GM21367 (cell line): ENCODE measurements at regions not wholly inside any gene's neighbourhood (a gene's known extent, or its start where the extent isn't known, plus 50 kb on each side); places are given as distances from the start of the nearest gene placed in this dataset.
"Not testable (repeated sequence)": the region's sequence is repeated elsewhere in the genome, so short reads cannot be mapped to it uniquely, and the experiment has no call there.

Experiments used
- ATAC-seq: cut with Tn5 transposase; IDR thresholded peaks from one replicate; pipeline ENCODE4 v1.9.1; 2021; ENCODE audit not compliant: unreplicated experiment

DNA sequence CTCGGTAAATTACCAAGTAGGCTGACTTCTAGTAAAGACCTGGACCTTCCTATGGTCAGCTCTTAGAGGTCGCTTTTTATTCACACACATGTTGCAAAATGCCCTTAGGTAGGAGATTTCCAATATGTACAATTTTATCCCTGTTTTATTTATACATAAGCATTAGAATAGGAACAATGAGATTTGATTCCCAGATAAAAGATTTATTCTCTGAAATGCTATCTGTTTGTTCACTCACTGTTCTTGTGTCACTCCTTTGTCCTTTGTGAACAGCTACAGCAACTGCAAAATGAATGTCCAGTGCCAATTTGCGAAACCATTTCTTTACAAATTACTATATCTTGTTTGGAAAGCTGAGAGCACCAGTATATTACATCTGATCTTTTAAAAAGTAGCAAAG lies 991.5 kb upstream of the TYRP1 start:
- ATAC-seq = no peak

- no peak for ATAC-seq
These were observed 990.6 kb upstream of the TYRP1 start for GRCh38 chr9:11702548-11702947.

DNA sequence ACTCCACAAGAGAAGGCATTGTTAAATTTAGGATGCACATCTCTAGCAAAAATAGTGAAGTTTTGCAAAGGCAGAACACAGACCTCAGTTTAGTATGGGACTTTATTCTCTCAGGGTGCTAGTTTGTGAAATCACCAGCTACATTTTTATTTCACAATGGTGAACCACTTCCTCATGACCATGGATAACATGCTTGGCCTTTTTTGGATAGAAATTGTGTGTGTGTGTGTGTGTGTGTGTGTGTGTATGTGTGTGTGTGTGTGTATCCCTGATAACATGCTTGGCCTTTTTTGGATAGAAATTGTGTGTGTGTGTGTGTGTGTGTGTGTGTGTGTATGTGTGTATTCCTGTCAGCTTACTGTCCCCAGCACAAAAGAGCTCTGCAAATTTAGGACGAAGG lies 989.0 kb upstream of the TYRP1 start:
- not testable (repeated sequence) for ATAC-seq

DNA sequence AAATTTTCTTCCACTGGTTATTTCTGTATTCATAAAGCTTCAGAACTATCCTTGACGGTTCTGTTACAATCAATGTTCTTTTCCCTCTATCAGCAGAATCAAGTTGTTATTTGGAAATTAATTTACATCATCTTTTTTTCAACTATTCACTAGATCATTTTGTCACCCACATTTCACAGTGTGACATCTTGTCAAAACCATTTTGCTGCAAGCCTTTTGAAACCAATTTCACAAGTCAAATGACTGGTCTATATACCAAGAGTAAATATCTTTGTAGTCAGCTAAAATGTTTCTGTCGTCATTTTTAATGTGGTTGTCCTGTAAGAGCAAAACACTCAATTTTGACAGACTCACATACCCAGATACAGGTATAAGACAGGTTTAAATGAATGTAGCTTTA lies 984.3 kb upstream of the TYRP1 start:
- no peak for ATAC-seq

GRCh38 chr9:11709567-11709966 lies 983.6 kb upstream of the TYRP1 start:
- ATAC-seq = no peak

- ATAC-seq = no peak
These were observed 980.1 kb upstream of the TYRP1 start for GRCh38 chr9:11713077-11713476.

- no peak for ATAC-seq
These were observed 970.2 kb upstream of the TYRP1 start for GRCh38 chr9:11722957-11723356.

- no peak for ATAC-seq
These were observed 966.5 kb upstream of the TYRP1 start for GRCh38 chr9:11726659-11727058.

DNA sequence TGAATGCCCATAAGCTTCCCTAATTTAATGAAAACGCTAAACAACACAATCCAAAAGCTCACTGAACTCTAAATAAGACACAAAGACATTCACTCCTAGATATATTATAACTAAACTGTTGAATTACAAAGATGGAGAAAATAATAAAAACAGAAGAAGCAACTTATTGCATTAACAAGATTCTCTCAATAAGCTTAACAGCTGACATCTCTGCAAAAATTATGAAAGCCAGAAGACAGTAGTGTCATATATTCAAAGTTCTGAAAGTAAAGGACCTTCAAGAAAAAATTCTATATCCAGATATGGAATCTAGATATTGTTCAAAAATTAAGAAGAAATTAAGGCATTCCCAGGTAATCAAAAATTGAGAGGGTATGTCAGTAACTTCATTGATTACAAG lies 957.8 kb upstream of the TYRP1 start:
- no peak for ATAC-seq

- no peak for ATAC-seq
These were observed 950.7 kb upstream of the TYRP1 start for GRCh38 chr9:11742471-11742870.

DNA sequence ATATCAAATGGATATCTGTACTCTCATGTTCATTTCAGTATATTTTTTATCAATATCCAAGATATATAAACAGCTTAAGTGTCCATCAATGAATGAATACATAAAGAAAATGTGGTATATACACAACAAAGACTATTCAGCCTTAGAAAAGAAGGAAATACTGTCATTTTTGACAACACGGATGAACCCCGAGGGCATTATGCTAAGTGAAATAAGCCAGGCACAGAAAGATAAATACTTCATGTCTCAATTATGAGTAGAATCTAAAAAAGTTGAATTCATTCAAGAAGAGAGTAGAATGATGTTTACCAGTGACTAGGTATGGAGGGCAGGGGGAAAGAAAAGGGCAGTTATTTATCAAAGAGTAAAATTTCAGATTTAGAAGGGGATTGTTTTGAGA lies 949.8 kb upstream of the TYRP1 start:
- ATAC-seq = no peak

DNA sequence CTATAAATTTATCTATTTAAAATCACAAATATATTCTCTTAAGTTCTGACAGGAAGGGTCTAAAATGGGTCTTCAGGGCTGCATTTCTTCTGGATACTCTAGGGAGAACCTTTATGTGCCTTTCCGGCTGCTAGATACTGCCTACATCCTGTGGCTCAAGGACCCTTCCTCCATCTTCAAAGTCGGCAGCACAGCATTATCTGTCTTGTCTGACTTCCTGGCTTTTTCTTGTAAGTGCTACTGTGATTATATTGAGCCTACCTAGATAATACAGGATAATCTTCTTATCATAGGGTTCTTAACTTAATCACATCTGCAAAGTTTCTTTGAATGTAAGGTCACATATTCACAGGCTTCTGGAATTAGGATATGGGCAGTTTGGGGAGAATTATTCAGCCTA lies 943.8 kb upstream of the TYRP1 start:
- no peak for ATAC-seq

DNA sequence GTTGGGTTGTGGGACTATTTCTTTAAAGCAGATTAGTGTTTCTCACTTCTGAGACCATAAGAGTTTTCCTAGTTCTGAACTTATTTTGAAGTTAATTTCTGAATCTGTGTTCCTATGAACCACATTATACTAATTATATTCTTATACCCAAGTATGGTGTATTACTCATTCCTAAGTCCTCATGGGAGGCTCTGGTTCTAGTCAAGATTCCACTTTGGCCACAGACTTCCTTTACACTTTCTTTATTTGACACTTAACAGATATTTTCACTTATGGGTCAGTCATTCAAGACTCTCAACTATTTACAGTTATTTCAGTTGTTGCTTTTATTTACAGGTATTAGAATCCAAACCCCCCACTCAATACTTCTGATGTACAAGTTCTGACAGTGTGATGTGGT lies 937.2 kb upstream of the TYRP1 start:
- no peak for ATAC-seq

DNA sequence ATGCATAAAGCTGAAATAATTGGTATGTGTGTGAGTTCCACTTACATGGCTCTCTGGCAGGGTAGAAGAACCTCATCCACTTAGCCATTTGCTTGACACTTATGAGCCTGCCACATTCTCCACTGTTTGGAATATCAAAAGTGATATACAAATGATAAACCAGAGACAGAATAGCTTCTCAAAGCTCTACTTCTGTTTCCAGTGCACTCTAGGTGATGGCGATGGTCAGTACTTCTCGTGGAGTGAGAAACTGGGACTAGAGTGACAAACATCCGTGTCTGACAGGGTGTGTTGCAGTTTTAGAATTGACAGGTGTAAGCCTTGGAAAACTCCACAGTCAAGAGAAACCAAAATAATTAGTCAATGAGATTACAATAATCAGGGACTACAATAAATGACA lies 935.8 kb upstream of the TYRP1 start:
- ATAC-seq = no peak

DNA sequence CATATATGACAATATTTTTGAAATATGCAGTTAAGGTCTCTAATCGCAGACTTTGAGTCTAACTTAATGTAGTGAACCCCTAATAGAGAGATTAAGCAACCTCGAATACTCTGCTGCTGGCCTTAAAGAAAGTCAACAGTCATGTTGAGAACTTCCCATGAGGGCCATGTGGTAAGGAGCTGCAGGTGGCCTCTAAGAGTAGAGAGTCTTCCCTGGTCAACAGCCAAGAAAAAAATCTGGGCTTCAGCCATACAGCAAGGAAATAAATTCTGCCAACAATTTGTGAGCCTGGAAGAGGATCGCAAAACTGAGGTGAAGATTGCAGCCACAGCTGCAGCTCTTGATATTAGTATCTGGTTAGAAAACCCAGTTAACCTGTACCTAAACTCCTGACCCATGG lies 935.2 kb upstream of the TYRP1 start:
- ATAC-seq = no peak

DNA sequence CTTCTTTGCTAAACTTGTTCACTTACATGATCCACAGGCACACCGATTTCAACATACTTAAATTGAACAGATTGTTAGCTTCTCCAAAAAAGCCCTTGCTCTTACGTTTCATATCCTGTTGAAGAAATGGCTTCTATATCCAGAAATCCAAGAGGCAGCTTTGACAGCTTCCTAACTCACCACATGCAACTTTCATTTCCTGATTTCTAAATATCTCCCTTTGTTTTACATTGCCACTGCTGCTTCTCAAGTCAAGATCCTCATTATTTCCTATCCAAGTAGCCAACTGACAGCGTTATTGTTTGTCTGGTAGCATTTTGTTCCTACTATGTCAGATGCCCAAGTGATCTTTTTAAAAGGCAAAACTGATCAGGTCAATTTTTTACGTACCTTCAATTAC lies 913.2 kb upstream of the TYRP1 start:
- no peak for ATAC-seq

DNA sequence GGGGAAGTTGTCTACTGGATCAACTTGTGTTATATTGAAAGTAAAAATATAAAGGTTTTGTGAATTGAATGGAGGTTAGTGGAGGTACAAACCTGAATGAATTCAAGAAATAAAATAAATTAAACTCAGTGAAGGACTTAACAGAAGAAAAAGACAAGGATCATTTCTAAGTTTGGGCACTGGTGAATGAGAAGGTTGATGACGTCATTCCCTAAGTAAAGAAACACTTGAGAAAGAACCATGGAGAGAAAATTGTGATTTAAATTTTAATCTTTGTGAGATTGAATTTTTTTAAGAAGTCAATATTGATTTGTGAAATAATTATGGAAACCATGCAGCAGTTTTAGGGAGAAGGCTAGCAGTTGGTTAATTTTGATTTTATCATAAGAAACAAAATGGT lies 900.3 kb upstream of the TYRP1 start:
- no peak for ATAC-seq

DNA sequence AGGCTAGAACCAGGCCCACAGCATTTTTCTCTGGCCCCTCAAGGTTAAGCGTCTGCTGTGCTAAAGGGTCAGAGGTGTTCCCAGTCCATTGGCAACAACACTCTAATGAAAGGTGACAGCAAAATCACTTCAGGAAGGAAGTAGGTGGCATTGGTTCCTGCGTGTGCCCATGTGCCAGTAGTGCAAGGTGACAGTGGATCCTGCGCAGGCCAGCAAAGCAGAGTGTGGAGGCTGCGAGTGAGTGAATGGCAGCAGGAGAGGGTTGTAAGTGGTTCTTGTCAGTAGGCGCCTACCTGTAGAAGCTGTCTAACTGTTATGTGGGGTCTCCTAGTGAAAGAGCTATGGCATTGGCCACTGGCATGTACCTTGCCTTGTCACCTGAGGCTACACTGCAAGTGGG lies 898.2 kb upstream of the TYRP1 start:
- ATAC-seq = no peak

DNA sequence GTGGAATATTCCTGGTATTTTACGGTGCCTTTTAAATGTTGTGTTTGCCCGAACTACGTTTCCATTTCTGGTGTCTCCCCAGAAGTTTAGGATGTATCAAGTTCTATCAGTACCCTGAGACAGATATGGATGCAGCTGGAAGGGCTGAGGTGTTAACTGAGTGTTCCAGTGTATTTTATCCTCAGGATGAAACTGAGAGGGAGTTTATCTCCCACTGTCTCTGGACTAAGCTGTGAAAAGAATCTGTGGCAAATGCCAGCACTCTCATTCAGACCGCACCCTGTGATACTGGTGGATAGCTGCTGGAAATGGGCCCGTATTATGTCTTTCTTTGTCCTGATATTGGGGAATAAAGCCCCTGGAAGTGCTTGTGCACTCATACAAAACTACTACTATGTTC lies 887.2 kb upstream of the TYRP1 start:
- no peak for ATAC-seq

GRCh38 chr9:11821306-11821975 lies 871.7 kb upstream of the TYRP1 start:
- ATAC-seq = no peak

- ATAC-seq = no peak
These were observed 865.0 kb upstream of the TYRP1 start for GRCh38 chr9:11828201-11828600.

DNA sequence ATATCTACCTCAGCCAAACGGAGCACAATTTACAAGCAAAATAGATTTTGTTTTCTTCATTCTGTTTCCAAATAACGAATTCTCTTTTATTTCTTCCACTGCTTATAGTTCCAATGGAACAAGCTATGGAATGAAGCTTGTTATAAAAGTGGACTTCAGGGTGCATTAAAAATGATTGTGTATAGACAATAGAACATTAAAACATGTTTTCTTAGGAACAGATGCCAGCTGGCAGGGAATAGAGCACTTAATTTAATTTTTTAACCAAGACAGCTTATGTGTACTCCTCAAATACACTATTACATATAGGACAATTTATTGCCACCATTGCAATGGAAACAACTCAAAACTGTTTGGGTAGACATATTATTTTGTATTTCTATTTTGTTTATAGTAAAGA lies 860.1 kb upstream of the TYRP1 start:
- ATAC-seq = no peak

GRCh38 chr9:11868795-11869194 lies 824.4 kb upstream of the TYRP1 start:
- ATAC-seq = no peak

GRCh38 chr9:11871852-11872251 lies 821.3 kb upstream of the TYRP1 start:
- ATAC-seq = no peak
